Gastrocnemius medialis (tissue), 4 donors: ENCODE measurements at regions not wholly inside any gene's neighbourhood (a gene's known extent, or its start where the extent isn't known, plus 50 kb on each side); places are given as distances from the start of the nearest gene placed in this dataset.

Experiments
- CTCF ChIP-seq, 5 experiments: fragments of 450-650 bp in 3 of 5; fragments of 200-600 bp in 2 of 5; sonication (generic) in 2 of 5; IDR thresholded peaks in 4 of 5; conservative IDR thresholded peaks in 1 of 5; 1 replicate in 4 of 5; 2 replicates in 1 of 5; pipeline ENCODE4 v1.5.1; 2016 to 2019; ENCODE audit warnings: antibody characterized with exemption in 5 of 5, mild to moderate bottlenecking in 3 of 5, moderate library complexity in 3 of 5
- POLR2A ChIP-seq, 2 donors: fragments of 450-650 bp; IDR thresholded peaks; one replicate each; pipeline ENCODE4 v1.6.1; 2017; ENCODE audit warnings: antibody characterized with exemption in 2 of 2, mild to moderate bottlenecking in 2 of 2, moderate library complexity in 2 of 2

DNA sequence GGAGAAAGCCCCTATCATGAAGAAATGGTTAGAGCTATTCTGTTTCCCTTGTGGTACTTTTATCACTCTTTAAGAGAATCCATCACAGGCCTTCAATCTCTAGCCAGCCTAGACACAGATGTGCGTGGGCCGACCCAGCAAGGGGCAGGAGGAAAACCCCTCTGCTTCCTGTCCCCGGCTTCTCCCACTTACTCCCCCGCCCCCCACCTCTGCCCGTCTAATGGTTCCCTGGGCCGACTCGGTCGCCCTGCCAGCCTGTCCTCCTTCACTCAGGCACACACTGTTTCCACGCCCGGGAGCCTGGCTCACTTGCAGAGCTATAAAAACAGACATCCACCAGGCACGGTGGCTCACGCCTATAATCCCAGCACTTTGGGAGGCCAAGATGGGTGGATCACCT, 58.3 kb upstream of the TFRC start:
- TF ChIP-seq CTCF (IDR thresholded peaks at IDR 0.05 in 4 of 5, conservative IDR thresholded peaks at IDR 0.05 in 1 of 5) = no peak
- TF ChIP-seq POLR2A (IDR thresholded peaks at IDR 0.05) = no peak
